Keratinocyte (primary cell): ENCODE measurements at regions not wholly inside any gene's neighbourhood (a gene's known extent, or its start where the extent isn't known, plus 50 kb on each side); places are given as distances from the start of the nearest gene placed in this dataset.

Source experiments
- DNase-seq: peaks from one replicate; pipeline ENCODE4 v3.0.0-alpha.2; 2011; ENCODE audit warnings: low read depth, missing footprints, low spot score
- FAIRE-seq: peaks from 2 replicates; lab custom pipeline; 2011; peaks lifted over from hg19 to GRCh38; lab: Jason Lieb, UNC
- H2AFZ ChIP-seq: 2 replicates; pipeline ENCODE4 v1.6.0; 2012; ENCODE audit warnings: low read length, control low read depth, inconsistent platforms; ENCODE audit not compliant: control insufficient read depth
- H3K27ac ChIP-seq: 2 replicates; pipeline ENCODE4 v1.5.1; 2011; ENCODE audit warnings: low read length; ENCODE audit not compliant: control insufficient read depth, insufficient read depth
- H3K27me3 ChIP-seq: 3 replicates; pipeline ENCODE4 v1.6.0; 2011; ENCODE audit warnings: low read length; ENCODE audit not compliant: control insufficient read depth, insufficient read depth; ENCODE audit errors: extremely low read depth
- H3K36me3 ChIP-seq, 2 experiments: 2 replicates in 1 of 2; 3 replicates in 1 of 2; pipeline ENCODE4 v1.5.1; 2011; ENCODE audit warnings: low read length in 2 of 2, mild to moderate bottlenecking in 1 of 2; ENCODE audit not compliant: control insufficient read depth in 2 of 2, insufficient read depth in 2 of 2; ENCODE audit errors: extremely low read depth in 1 of 2
- H3K4me1 ChIP-seq: 3 replicates; pipeline ENCODE4 v1.5.1; 2011; ENCODE audit warnings: low read length; ENCODE audit not compliant: control insufficient read depth, insufficient read depth; ENCODE audit errors: extremely low read depth
- H3K4me2 ChIP-seq: 3 replicates; pipeline ENCODE4 v1.6.0; 2011; ENCODE audit warnings: low read depth, low read length; ENCODE audit not compliant: control insufficient read depth, insufficient read depth; ENCODE audit errors: extremely low read depth
- H3K4me3 ChIP-seq, 3 experiments: fragments of 200-600 bp in 1 of 3; sonication (generic) in 1 of 3; 2 replicates in 2 of 3; 3 replicates in 1 of 3; pipeline ENCODE4 v1.5.1; 2011 to 2016; ENCODE audit warnings: low read length in 3 of 3, mild to moderate bottlenecking in 3 of 3, control low read depth in 2 of 3, inconsistent platforms in 1 of 3, low read depth in 1 of 3, mixed read lengths in 1 of 3, mixed run types in 1 of 3, moderate library complexity in 1 of 3; ENCODE audit not compliant: control insufficient read depth in 2 of 3, insufficient read depth in 2 of 3; ENCODE audit errors: extremely low read depth in 1 of 3
- H3K79me2 ChIP-seq: 2 replicates; pipeline ENCODE4 v1.6.0; 2012; ENCODE audit warnings: low read length; ENCODE audit not compliant: control insufficient read depth, insufficient read depth
- H3K9ac ChIP-seq: 3 replicates; pipeline ENCODE4 v1.6.0; 2011; ENCODE audit warnings: low read length; ENCODE audit not compliant: control insufficient read depth, insufficient read depth; ENCODE audit errors: extremely low read depth
- H3K9me1 ChIP-seq: 3 replicates; pipeline ENCODE4 v1.6.0; 2011; ENCODE audit warnings: low read length; ENCODE audit not compliant: control insufficient read depth, insufficient read depth; ENCODE audit errors: extremely low read depth
- H3K9me3 ChIP-seq: 2 replicates; pipeline ENCODE4 v1.5.1; 2012; ENCODE audit warnings: low read depth, low read length; ENCODE audit not compliant: control insufficient read depth
- H4K20me1 ChIP-seq: 3 replicates; pipeline ENCODE4 v1.6.0; 2011; ENCODE audit warnings: low read length; ENCODE audit not compliant: control insufficient read depth, insufficient read depth; ENCODE audit errors: extremely low read depth
- EZH2 ChIP-seq: IDR thresholded peaks from one replicate; pipeline ENCODE4 v1.6.1; 2012; ENCODE audit warnings: inconsistent platforms, mild to moderate bottlenecking, low read length, moderate library complexity
- dilution Hi-C: fragments of 300-500 bp; cut with MboI; formaldehyde crosslinking; loops from one replicate; pipeline ENCODE4 v1.7.0; 2020; ENCODE audit warnings: low sequenced_read_pairs; ENCODE audit not compliant: extremely low pct_ligation_motif_present
- TF ChIP-seq, protein P1 (sequence below), 3 experiments: IDR thresholded peaks in 1 of 3; conservative IDR thresholded peaks in 1 of 3; optimal IDR thresholded peaks in 1 of 3; 2 replicates in 2 of 3; 3 replicates in 1 of 3; pipeline versions ENCODE3 to v1.5.1; 2011; ENCODE audit warnings: low read length in 3 of 3, mild to moderate bottlenecking in 3 of 3, moderate library complexity in 2 of 3, control low read depth in 1 of 3, inconsistent platforms in 1 of 3; ENCODE audit not compliant: insufficient read depth in 2 of 3; ENCODE audit errors: extremely low read depth in 1 of 3

DNA sequence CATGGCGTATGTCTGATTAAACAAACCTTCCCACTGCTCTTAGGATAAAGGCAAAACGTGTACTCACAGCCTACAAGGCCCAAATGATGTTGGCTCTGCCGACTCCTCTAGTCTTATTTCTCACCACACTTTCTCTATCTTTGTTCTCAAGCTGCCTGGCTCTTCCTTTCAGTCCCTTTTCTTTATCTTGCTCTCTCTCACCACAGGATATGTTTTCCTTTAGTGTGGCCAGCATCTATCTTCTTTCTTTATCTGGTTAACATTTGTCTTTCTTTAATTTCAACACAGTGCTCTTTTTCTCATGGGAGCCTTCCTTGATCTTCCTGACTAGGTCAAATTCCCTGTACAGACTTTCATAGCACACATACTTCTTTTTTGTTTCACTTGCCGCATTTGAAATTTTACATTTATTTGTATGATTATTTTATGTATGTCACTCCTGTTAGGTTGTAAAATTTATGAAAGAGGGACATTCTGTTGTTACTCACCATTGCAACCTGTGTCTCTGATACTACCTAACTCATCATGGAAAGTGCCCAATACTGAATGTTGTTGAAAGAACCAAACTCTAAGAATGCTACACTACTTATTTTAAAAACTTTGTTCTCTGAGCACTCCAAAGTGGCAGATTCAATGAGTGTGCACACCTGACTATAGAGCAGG, 328.9 kb upstream of the CBLB start:
- H2AFZ ChIP-seq = no peak overlapping the region
- no peaks in the 10 kb centered on the region for H4K20me1 ChIP-seq
- no peak overlapping the region for H3K27ac ChIP-seq
- no peaks in the 10 kb centered on the region for H3K36me3 ChIP-seq
- H3K9ac ChIP-seq = no peak overlapping the region
- H3K4me3 ChIP-seq = no peak overlapping the region
- FAIRE-seq (no peak), DNase-seq (no peak)
- no peak overlapping the region for H3K4me2 ChIP-seq
- TF ChIP-seq EZH2 = no peak
- TF ChIP-seq, protein P1, sequence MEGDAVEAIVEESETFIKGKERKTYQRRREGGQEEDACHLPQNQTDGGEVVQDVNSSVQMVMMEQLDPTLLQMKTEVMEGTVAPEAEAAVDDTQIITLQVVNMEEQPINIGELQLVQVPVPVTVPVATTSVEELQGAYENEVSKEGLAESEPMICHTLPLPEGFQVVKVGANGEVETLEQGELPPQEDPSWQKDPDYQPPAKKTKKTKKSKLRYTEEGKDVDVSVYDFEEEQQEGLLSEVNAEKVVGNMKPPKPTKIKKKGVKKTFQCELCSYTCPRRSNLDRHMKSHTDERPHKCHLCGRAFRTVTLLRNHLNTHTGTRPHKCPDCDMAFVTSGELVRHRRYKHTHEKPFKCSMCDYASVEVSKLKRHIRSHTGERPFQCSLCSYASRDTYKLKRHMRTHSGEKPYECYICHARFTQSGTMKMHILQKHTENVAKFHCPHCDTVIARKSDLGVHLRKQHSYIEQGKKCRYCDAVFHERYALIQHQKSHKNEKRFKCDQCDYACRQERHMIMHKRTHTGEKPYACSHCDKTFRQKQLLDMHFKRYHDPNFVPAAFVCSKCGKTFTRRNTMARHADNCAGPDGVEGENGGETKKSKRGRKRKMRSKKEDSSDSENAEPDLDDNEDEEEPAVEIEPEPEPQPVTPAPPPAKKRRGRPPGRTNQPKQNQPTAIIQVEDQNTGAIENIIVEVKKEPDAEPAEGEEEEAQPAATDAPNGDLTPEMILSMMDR (optimal IDR thresholded peaks at IDR 0.05 in 1 of 3, IDR thresholded peaks at IDR 0.05 in 1 of 3, conservative IDR thresholded peaks at IDR 0.05 in 1 of 3; ENCODE audit: extremely low read depth in 1 of 3, insufficient read depth in 2 of 3, low read length in 3 of 3) = no peak
- dilution Hi-C loops = no loop called here
- H3K27me3 ChIP-seq = no peaks in the 10 kb centered on the region
- H3K9me3 ChIP-seq = no peaks in the 10 kb centered on the region
- no peaks in the 10 kb centered on the region for H3K79me2 ChIP-seq
- no peaks in the 10 kb centered on the region for H3K4me1 ChIP-seq
- no peaks in the 10 kb centered on the region for H3K9me1 ChIP-seq

DNA sequence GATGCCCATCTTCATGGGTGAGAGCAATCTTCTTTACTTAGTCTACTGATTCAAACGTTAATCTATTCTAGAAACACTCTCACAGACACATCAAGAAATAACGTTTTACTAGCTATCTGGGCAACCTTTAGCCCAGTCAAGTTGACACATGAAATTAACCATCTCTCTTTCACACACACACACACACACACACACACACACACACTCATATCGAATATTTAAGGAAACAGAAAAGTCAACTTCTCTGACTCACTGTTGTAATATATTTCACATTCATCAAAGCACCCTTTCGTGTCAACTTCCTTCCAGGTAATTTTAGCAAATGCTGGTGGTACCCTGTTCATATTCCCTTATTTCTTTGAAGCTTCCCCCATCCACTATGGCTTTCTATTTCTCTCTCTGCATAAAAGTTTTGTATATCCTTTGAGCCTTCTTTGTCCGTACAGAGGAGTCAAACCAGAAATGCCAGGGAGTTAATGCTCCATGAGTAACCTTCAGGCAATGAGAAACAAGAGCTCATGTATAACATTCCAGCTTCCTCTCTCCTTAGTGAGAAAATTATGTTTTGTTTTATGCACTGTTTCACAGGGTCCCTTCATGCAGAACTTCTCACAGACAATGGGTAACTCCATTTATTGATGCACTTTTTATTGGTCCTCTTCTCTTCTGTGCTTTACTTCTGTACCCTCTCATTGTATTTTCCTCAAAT, 335.5 kb upstream of the CBLB start:
- Histone ChIP-seq H3K36me3 (no peaks in the 10 kb centered on the region), H3K9me1 (no peaks in the 10 kb centered on the region), H3K27me3 (no peaks in the 10 kb centered on the region), H4K20me1 (no peaks in the 10 kb centered on the region), H3K9ac (no peak overlapping the region), H3K4me1 (no peaks in the 10 kb centered on the region), H3K4me3 (no peak overlapping the region), H3K27ac (no peak overlapping the region), H2AFZ (no peak overlapping the region), H3K4me2 (no peak overlapping the region), H3K79me2 (no peaks in the 10 kb centered on the region), H3K9me3 (no peaks in the 10 kb centered on the region)
- dilution Hi-C loops = no loop called here
- DNase-seq (no peak), FAIRE-seq (no peak)
- TF ChIP-seq, protein P1 (optimal IDR thresholded peaks at IDR 0.05 in 1 of 3, IDR thresholded peaks at IDR 0.05 in 1 of 3, conservative IDR thresholded peaks at IDR 0.05 in 1 of 3; ENCODE audit: extremely low read depth in 1 of 3, insufficient read depth in 2 of 3, low read length in 3 of 3) = no peak
- TF ChIP-seq EZH2 = no peak
